ENCODE measurements at regions not wholly inside any gene's neighbourhood (a gene's known extent, or its start where the extent isn't known, plus 50 kb on each side); places are given as distances from the start of the nearest gene placed in this dataset.

DNA sequence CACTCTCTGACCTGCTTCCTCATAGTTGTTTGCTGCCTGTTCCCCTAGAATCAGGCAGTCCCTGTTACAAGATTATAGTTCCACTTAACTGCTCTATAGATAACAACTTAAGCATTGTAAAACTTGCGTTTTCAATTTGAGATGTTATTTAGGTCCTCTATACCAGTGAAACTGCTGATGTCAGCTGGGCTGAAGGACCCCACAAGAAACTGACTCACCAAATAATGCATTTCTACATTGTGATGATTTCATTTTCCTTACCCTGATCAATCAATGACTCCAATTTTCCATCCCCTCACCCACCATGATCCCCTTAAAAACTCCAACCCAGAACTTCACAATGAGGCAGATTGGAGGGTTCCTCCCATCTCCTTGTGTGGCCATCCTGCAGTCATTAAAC lies 280.7 kb downstream of the SLITRK1 start:
- DNase-seq (ENCODE audit: low read depth in 2 of 2): no peak

DNA sequence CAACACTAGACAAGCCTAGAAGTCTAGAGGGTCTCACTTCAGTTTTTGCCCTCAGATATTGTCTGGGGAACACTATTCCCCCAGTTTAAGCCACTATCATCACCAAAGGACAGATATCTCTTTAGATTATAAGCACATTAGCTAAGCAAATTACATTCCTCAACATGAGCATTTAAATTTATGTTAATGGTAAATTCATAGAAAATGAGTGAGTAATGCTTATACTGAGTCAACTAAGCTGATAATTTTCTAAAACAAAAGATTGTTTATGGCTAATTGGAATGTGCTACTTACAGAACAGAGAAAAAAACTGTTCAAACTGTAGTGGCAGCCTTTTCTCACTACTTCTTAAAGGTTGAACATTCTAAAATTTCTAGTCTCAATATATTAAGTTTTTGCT lies 290.2 kb downstream of the SLITRK1 start:
- no peak for DNase-seq (ENCODE audit: low read depth in 2 of 2)

DNA sequence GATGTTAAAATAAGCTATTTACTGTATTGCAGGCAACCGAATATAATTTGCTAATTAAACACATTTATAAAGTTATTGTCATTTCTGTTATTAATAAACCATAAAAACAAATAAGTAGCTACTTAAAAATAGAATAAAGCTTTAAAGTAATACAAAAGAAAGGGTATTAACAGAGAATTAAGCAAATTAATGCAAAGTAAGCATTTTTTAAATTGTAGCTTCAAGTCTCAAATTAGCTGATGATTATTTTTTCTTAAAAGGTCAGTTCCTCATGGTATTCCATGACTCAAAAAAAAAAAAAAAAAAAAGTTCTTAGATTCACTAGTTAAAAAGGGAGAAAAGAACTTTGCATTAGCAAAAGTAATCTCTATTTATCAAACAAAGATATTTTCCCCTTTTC lies 292.5 kb downstream of the SLITRK1 start:
- no peak for DNase-seq (ENCODE audit: low read depth in 2 of 2)

DNA sequence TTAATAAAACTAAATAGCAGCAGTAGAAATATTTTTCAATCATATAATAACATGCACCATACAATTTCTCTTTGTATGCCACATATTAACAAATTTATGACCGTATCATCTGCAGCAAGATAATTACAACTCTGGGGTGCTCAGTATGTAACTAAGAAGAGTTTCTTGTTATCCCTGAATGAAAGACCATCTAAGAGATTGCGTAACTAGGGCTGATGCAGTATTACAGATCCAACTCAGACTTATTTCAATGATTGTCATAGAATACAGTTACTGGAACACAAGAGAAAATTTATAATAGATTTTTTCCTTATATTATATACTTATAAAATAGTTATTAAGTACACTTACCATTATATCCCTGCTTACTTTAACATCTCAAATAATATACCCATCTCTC lies 305.1 kb downstream of the SLITRK1 start:
- no peak for DNase-seq (ENCODE audit: low read depth in 2 of 2)

DNA sequence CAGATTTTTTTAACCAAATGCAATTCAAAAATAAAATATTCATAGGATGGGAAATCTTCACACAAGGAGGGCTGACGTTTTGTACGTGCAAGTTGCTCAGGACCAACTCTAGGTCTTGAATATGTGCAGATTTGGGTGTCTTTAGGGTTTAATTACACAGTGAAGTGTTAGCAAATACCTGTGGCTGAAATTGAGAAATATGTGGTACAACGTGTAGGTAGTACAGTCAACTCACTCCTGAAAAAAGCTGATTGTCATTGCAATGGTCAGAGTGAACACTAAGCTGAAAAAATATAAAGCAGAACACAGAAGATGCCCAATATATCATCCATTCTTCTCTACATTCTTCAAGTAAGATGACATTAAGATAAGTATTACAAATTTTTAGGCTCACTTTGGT lies 314.3 kb downstream of the SLITRK1 start:
- no peak for DNase-seq (ENCODE audit: low read depth in 2 of 2)

DNA sequence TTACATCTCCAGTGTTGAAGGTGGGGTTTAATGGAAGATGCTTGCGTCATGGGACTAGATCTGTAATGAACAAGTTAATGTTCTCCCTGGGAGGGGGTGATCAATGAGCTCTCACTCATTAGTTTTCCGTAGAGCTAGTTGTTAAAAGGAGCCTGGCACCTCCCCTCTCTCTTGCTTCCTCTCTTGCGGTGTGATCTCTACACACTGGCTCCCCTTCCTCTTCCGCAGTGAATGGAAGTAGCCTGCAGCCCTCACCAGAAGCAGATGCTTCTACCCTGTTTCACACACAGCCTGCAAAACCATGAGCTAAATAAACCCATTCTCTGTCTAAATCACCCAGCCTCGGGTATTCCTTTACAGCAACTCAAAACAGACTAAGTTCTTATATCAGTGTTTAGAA lies 318.8 kb downstream of the SLITRK1 start:
- DNase-seq (ENCODE audit: low read depth in 2 of 2): no peak

DNA sequence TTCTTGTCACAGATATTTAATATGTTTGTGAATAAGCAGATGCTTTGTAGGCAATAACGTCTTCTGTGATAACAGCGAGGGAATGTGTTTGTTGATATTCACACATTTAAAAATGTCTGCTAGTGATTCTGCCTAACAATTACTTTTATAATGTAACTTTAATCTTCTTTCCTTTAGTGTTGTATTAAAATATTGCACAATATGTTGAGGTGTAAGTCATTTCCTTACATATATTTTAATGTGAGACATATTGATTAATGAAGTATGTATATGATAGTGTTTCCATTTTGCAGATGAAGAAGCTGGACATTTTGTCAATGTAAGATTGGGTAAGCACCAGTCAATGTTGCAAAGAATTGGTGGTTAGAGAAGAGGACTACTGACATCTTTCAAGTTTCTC lies 324.4 kb downstream of the SLITRK1 start:
- no peak for DNase-seq (ENCODE audit: low read depth in 2 of 2)

DNA sequence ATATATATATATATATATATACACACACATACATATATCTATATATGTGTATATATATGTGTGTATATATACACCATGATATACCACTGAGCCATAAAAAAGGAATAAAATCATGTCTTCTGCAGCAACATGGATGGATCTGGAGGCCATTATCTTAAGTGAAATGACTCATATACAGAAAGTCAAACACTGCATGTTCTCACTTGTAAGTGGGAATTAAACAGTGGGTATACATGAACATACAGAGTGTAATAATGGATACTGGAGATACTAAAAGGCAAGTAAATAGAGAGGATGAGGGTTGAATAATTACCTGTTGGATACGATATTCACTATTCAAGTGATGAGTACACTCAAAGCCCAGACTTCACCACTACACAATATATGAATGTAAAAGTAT lies 332.6 kb downstream of the SLITRK1 start:
- no peak for DNase-seq (ENCODE audit: low read depth in 2 of 2)

DNA sequence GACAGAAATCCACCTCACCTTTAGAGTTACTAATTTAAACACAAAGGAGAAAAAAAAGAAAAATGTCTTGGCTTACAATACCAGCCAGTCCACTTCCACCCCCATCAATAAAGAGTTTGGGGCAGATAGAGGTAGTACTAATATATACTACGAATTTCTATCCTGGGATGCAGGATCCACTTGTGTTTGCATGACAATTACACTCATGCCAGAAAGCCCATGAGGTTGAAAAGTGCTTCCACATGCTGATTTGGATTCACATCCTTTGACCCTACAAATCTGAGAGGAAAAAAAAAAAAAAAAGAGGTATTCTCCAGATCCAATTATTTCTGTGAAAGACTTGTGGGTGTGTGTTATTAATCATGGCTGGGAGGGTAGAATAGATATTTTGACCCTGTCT lies 335.2 kb downstream of the SLITRK1 start:
- no peak for DNase-seq (ENCODE audit: low read depth in 2 of 2)

DNA sequence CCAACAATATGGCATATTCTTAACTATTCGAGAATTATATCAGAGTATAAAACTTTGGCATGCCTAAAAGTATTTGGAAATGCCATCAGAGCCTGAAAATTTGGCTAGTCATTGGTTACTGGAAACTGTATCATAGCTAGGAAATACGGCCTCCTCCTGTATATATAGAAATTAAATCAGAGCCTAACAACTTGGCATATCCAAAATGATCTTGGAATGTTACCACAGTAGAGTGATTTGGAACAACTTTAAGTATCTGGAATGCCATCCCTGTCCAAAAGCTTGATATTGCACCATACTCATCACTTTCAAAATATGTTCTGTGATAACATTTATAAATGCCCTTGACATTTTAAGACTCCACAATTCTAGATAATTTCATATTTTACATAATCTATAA lies 335.8 kb downstream of the SLITRK1 start:
- DNase-seq (ENCODE audit: low read depth in 2 of 2): no peak

DNA sequence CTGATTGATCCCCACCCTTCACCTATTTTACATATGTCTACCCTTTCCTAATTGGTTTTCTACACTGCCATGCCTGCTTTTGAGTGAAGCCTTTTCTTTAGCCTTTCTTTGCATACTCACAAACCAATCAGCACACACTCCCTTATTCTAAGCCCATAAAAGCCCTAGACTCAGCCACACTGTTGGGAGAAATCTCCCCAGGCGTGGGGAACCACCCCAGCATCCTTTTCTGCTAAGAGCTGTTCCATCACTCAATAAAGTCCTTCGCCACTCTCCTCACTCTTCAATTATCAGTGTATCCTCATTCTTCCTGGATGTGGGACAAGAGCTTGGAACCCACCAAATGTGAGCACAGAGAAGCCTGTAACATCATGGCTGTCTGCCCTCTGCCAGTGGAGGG lies 343.6 kb downstream of the SLITRK1 start:
- no peak for DNase-seq (ENCODE audit: low read depth in 2 of 2)

DNA sequence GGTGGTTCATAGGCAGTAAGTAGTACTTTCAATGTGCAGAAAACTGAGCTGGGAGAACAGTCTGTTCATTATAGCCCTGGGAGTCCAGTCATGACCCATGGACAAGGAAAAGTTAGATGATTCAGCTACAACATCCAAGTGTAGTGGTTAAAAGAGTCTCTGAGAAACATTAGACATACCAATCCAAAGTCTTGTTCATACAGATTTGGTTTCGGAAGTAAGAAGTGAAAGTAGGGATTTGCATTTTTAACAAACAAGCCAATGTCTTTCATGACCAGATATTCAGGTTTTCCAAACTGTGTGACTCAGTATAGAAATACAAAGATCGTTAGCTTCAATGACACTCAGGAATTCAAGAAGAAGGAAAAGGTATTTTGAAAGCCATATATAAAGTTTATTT lies 345.3 kb downstream of the SLITRK1 start:
- no peak for DNase-seq (ENCODE audit: low read depth in 2 of 2)

DNA sequence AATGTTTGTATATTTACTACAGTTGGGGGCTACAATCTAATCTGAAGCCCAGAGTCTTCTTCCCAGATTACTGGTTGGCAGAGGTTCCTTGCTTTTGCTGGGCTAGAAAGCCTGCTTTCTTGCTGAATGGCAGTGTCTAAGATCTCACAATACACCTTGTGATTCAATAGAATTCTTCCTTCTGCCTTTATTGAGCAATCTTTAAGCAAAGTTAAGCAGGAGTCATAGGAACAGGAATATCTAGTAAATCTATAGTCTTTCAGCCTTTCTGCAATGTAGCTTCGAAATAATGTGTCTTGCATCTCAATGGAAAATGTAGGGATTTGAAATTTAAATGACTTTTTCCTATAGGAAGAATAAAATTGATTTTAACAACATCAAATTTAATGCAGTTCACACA lies 346.1 kb downstream of the SLITRK1 start:
- no peak for DNase-seq (ENCODE audit: low read depth in 2 of 2)

DNA sequence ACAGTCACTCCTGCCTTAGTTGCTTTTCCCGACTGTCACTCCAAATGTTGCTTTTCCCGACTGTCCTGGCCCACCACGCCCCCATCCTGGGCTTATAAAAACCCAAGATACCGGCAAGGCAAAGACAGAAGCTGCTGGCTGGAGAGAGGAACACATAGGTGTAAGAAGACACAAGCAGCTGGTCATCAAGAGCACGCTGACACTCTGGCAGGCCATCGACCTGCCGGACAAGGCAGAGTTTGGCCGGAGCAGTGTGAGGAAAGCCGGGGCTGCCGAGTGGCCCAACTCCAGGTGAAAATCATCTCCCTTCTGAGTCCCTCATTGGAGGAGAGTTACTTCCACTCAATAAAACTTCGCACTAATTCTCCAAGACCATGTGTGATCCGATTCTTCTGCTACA lies 349.5 kb downstream of the SLITRK1 start:
- DNase-seq (ENCODE audit: low read depth in 2 of 2): no peak

DNA sequence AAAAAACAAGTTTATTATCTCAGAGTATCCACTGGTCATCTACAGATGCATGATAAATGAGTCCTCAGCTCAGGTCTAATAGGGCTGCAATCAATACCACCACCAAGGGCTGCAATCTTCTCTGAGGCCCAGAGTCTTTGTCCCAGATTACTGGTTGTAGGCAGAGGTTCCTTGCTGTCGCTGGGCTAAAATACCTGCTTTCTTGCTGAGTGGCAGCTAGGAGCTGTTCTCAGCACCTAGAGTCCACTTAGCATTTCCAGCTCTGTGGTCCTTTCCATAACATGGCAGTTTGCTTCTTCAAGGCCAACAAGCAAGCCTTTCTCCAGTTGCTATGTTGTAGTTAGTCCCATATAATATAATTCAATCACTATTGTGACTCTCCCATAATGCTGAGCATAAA lies 351.3 kb downstream of the SLITRK1 start:
- no peak for DNase-seq (ENCODE audit: low read depth in 2 of 2)

DNA sequence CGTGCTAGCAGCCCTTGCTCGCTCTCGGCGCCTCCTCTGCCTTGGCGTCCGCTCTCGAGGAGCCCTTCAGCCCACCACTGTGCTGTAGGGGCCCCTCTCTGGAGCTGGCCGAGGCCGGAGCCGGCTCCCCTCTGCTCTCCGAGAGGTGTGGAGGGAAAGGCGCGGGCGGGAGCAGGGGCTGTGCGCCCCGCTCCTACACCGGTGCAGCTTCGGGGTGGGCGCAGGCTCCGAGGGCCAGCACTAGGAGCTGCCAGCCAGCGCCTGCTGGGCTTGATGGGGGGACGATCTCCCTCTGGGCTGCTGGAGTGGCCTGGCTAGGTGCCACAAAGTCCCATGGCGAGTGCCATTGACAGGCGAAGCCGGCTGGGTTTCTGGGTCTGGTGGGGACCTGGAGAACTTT lies 365.5 kb downstream of the SLITRK1 start:
- DNase-seq (ENCODE audit: low read depth in 2 of 2): no peak

DNA sequence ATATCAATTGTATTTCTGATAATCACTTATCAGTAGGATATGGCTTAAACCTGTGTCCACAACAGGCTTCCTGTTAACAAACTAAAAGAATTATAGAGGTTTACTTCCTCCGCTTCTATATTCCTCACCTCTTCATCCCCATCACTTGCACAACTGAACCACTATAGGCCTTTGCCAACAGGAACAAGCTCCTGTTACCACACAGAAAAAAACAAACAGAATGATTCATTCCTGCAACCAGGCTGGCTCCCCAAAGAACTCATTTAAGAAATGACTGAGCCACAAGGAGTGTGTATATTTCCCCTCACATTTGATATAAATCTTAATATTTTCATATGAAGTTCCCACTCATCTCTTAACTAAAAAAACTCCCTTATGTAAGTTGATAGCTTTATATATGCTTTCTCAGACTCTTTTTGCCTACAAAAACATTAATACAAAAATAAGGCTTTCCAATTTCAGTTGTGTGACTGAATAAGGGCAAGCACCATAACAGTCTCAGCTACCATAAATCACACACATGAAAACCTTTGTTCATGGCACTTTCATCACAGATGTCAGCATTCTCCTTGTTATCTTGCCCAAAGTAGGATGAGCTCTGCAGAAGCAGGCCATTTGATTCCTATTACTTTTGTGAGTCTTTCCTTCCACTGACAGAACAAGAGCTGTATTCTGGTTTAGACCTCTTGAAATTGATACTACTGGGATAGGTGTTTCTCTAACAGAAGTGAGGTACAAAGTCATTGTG lies 366.8 kb downstream of the SLITRK1 start:
- no peak for DNase-seq (ENCODE audit: low read depth in 2 of 2)

DNA sequence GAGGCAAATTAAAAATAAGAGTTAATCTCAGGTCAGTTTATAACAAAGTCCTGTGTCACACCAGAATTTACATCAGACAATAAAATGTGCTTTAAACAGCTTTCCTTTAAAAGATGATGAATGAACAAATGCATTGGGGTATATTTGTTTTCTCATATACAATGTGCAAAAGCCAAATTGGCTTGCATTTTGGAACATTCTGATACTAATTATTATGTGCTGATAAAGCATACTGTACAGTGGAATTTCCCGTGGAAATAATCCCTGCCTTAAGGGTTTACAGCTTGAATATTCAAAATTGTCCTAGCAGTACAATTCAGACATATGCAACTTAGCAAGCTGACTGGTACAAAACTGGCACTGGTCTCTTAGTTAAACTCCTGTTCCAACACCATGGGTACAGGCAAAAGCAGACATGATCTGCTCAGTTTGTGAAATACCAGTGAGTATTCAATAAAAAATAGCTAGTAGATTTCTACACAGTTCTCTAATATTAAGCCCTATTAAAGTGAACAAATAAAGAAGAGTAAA lies 373.4 kb downstream of the SLITRK1 start:
- DNase-seq (ENCODE audit: low read depth in 2 of 2): no peak

DNA sequence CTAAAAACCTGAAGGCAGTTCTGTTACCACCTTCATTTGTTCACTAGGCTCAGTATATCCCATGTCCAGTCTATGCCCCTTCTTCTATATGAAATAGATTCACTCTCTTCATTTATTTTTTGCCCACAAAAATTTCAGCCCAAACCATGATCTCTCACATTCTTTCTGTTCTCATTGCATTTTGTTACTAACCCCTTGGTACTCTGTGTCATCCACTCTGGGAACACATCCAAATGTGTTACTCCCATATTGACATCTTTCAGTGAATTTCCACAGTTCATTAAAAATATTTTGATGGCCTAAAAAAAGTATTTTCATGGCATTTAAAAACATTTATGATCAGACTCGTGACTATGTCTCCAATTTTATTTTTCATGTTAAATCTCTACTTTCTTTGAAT lies 378.9 kb downstream of the SLITRK1 start:
- no peak for DNase-seq (ENCODE audit: low read depth in 2 of 2)

DNA sequence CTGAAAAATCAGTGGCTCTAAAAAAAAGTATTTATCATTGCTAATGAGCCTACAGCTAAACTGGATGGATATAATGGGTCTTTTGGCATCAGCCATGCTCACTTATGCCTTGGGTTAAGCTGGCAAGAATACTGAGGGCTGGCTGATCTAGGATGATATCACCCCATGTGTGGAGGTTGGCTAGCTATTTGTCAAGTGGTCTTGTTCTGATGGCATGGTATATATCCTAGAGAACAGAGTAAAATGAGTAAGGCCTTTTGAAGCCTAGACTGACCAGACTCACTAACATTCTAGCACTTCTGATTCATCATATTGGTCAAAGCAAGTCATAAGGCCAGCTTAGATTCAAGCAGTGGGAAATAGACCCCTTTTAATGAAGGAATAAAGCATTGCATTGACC lies 383.0 kb downstream of the SLITRK1 start:
- no peak for DNase-seq (ENCODE audit: low read depth in 2 of 2)

DNA sequence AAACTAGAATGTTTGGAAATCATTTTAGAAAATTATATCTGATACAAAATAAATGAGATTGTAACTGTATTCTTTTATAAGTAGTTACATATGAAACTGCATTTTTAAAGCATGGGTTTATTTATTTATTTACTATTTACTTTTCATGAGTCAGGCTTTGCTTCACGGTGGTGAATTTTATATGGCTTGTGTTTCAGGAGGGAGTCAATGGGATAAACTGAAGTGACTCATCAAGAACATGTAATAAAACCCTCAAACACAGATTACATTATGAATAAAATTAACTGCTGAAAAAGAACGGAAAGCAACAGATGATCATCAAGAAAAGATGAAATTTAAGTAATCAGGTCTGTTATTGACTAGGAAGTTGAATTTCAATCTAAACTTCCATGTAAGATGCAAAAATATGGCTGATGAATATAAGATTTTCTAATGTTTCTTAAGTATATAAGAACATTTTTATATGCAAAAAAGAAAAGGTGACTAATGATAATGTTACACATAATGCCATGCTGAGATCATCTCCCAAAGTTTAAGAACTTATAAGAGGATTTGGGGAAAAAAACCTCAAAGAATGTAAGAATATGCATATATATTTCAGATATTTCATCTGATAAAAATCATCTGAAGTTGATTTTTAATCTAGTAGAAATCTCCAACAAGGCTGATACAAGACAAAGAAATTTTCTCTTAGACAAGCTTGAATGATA lies 383.6 kb downstream of the SLITRK1 start:
- DNase-seq (ENCODE audit: low read depth in 2 of 2): no peak

DNA sequence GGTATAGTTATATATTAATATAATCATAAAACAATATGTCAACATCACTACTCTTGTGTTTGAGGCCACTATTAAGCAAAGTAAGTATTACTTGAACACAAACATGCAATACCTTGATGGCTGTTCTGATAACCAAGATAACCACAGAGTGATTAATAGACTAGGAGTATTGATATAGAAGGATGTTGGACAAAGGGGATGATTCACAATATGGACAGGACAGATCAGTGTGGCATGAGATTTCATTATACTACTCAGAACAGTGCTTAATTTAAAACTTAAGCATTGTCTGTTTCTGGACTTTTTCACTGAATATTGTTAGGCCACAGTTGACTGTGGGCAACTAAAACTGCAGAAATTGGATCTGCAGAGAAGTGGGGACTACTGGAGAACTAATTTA lies 384.2 kb downstream of the SLITRK1 start:
- no peak for DNase-seq (ENCODE audit: low read depth in 2 of 2)

DNA sequence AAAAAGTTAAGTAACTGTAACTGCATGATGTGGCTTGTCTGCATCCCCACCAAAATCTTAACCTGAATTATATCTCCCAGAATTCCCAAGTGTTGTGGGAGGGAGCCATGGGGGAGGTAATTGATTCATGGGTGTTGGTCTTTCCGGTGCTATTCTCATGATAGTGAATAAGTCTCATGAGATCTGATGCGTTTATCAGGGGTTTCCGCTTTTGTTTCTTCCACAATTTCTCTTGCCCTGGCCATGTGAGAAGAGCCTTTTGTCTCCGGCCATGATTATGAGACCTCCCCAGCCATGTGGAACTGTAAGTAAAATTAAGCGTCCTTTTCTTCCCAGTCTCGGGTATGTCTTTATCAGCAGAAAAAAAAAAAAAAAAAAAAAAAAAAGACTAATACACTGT lies 385.8 kb downstream of the SLITRK1 start:
- no peak for DNase-seq (ENCODE audit: low read depth in 2 of 2)

DNA sequence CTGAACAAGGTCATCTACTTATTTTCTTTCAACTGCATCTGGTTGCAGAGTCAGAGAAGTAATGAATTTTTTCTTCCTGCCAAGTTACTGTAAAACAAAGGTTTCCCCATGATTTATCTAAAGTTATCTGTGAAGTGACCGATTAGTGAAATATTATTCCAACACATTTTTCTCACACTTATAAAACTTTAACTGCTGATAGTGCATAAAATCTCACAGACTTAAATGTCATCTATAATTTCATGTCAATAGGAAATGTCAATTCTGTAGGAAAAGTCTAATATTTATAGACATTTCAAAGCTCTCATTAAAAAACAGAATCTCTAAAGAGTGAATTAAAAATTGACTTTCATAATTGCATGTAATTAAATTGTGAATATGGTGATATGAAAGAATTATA lies 397.2 kb downstream of the SLITRK1 start:
- no peak for DNase-seq (ENCODE audit: low read depth in 2 of 2)
